ENCODE measurements at regions not wholly inside any gene's neighbourhood (a gene's known extent, or its start where the extent isn't known, plus 50 kb on each side); places are given as distances from the start of the nearest gene placed in this dataset.

- in situ Hi-C loops (cut with MboI; ENCODE audit: low sequenced_read_pairs in 4 of 4): no loop called here
- no peak overlapping the region for H3K4me3 ChIP-seq
- intact Hi-C loops (cut with DNase I; ENCODE audit: low total_unique reads): no loop called here
- H3K36me3 ChIP-seq: no peaks in the 10 kb centered on the region
- DNase-seq: no peak
- no peaks in the 10 kb centered on the region for H3K9me3 ChIP-seq
- ATAC-seq: no peak
- H3K27ac ChIP-seq: no peak overlapping the region
- no peaks in the 10 kb centered on the region for H3K27me3 ChIP-seq
- no peaks in the 10 kb centered on the region for H3K4me1 ChIP-seq
- TF ChIP-seq CTCF (IDR thresholded peaks at IDR 0.05 in 4 of 5, conservative IDR thresholded peaks at IDR 0.05 in 1 of 5): no peak
- no peak for TF ChIP-seq POLR2A (IDR thresholded peaks at IDR 0.05)
Measured at GRCh38 chr2:52107124-52107523, 1075.2 kb upstream of the NRXN1 start.

- no peak overlapping the region for H3K27ac ChIP-seq
- no peak overlapping the region for H3K4me3 ChIP-seq
- in situ Hi-C loops (cut with MboI; ENCODE audit: low sequenced_read_pairs in 4 of 4): no loop called here
- intact Hi-C loops (cut with DNase I; ENCODE audit: low total_unique reads): no loop called here
- no peak for DNase-seq
- H3K36me3 ChIP-seq: no peaks in the 10 kb centered on the region
- H3K9me3 ChIP-seq: no peaks in the 10 kb centered on the region
- ATAC-seq: no peak
- H3K4me1 ChIP-seq: no peaks in the 10 kb centered on the region
- no peak for TF ChIP-seq CTCF (IDR thresholded peaks at IDR 0.05 in 4 of 5, conservative IDR thresholded peaks at IDR 0.05 in 1 of 5)
- TF ChIP-seq POLR2A (IDR thresholded peaks at IDR 0.05): no peak
- no peaks in the 10 kb centered on the region for H3K27me3 ChIP-seq
Measured at GRCh38 chr2:52097071-52097470, 1065.1 kb upstream of the NRXN1 start.

- Histone ChIP-seq H3K27me3 (no peaks in the 10 kb centered on the region), H3K4me1 (no peaks in the 10 kb centered on the region), H3K36me3 (no peaks in the 10 kb centered on the region), H3K4me3 (no peak overlapping the region), H3K27ac (no peak overlapping the region), H3K9me3 (no peaks in the 10 kb centered on the region)
- no peak for DNase-seq
- in situ Hi-C loops (cut with MboI; ENCODE audit: low sequenced_read_pairs in 4 of 4): no loop called here
- ATAC-seq: no peak
- TF ChIP-seq CTCF (IDR thresholded peaks at IDR 0.05 in 4 of 5, conservative IDR thresholded peaks at IDR 0.05 in 1 of 5): no peak
- no peak for TF ChIP-seq POLR2A (IDR thresholded peaks at IDR 0.05)
- intact Hi-C loops (cut with DNase I; ENCODE audit: low total_unique reads): no loop called here
Measured at GRCh38 chr2:52084759-52085158, 1052.8 kb upstream of the NRXN1 start.

- Histone ChIP-seq H3K36me3 (no peaks in the 10 kb centered on the region), H3K9me3 (no peaks in the 10 kb centered on the region), H3K4me3 (no peak overlapping the region), H3K27me3 (no peaks in the 10 kb centered on the region), H3K27ac (no peak overlapping the region), H3K4me1 (no peaks in the 10 kb centered on the region)
- no peak for DNase-seq
- no peak for ATAC-seq
- intact Hi-C loops (cut with DNase I; ENCODE audit: low total_unique reads) (no loop called here), in situ Hi-C loops (cut with MboI; ENCODE audit: low sequenced_read_pairs in 4 of 4) (no loop called here)
- TF ChIP-seq CTCF (IDR thresholded peaks at IDR 0.05 in 4 of 5, conservative IDR thresholded peaks at IDR 0.05 in 1 of 5) (no peak), POLR2A (IDR thresholded peaks at IDR 0.05) (no peak)
Measured at GRCh38 chr2:52083214-52083613, 1051.3 kb upstream of the NRXN1 start.

- in situ Hi-C loops (cut with MboI; ENCODE audit: low sequenced_read_pairs in 4 of 4) (no loop called here), intact Hi-C loops (cut with DNase I; ENCODE audit: low total_unique reads) (no loop called here)
- H3K27ac ChIP-seq: no peak overlapping the region
- DNase-seq (no peak), ATAC-seq (no peak)
- no peaks in the 10 kb centered on the region for H3K9me3 ChIP-seq
- H3K4me1 ChIP-seq: no peaks in the 10 kb centered on the region
- H3K36me3 ChIP-seq: no peaks in the 10 kb centered on the region
- no peak overlapping the region for H3K4me3 ChIP-seq
- no peak for TF ChIP-seq POLR2A (IDR thresholded peaks at IDR 0.05)
- no peak for TF ChIP-seq CTCF (IDR thresholded peaks at IDR 0.05 in 4 of 5, conservative IDR thresholded peaks at IDR 0.05 in 1 of 5)
- H3K27me3 ChIP-seq: no peaks in the 10 kb centered on the region
Measured at GRCh38 chr2:52082646-52083045, 1050.7 kb upstream of the NRXN1 start.

All from gastrocnemius medialis (tissue), 4 donors.